ENCODE measurements at regions not wholly inside any gene's neighbourhood (a gene's known extent, or its start where the extent isn't known, plus 50 kb on each side); places are given as distances from the start of the nearest gene placed in this dataset.

GRCh38 chr2:7673853-7674252, 756.6 kb downstream of the RNF144A start:
- WGBS, 2 experiments (ENCODE audit: insufficient coverage in 1 of 2, insufficient read length in 1 of 2): 97 to 100% methylated on average over 1 to 2 of the region's 2 CpGs
- Histone ChIP-seq H3K4me3 (ENCODE audit: low read length) (no peak overlapping the region), H3K27ac (ENCODE audit: low read depth, low read length) (no peak overlapping the region), H3K9ac (ENCODE audit: extremely low read depth, low read length, poor library complexity, severe bottlenecking) (no peak overlapping the region), H3K36me3 (ENCODE audit: control insufficient read depth, insufficient read depth, low read length) (no peaks in the 10 kb centered on the region), H3K9me3 (ENCODE audit: control insufficient read depth, low read length) (no peaks in the 10 kb centered on the region), H3K27me3 (ENCODE audit: control insufficient read depth, insufficient read depth, low read length, poor library complexity, severe bottlenecking) (no peaks in the 10 kb centered on the region), H3K4me1 (ENCODE audit: control insufficient read depth, insufficient read depth, low read length) (no peaks in the 10 kb centered on the region)
- TF ChIP-seq CTCF (conservative IDR thresholded peaks at IDR 0.05): no peak
- DNase-seq: no peak
- Mint-ChIP-seq H3K9me3 (no peaks in the 10 kb centered on the region), H3K36me3 (ENCODE audit: low read depth) (no peaks in the 10 kb centered on the region), H3K4me1 (peaks cover 2% of the 10 kb centered on the region), H3K27me3 (ENCODE audit: insufficient read depth) (peaks cover 14% of the 10 kb centered on the region), H3K4me3 (no peak overlapping the region), H3K27ac (no peak overlapping the region)

- no peak for TF ChIP-seq CTCF (conservative IDR thresholded peaks at IDR 0.05)
- no peaks in the 10 kb centered on the region for H3K36me3 Mint-ChIP-seq (ENCODE audit: low read depth)
- H3K27me3 Mint-ChIP-seq (ENCODE audit: insufficient read depth): peaks cover 14% of the 10 kb centered on the region
- Histone ChIP-seq H3K9ac (ENCODE audit: extremely low read depth, low read length, poor library complexity, severe bottlenecking) (no peak overlapping the region), H3K4me1 (ENCODE audit: control insufficient read depth, insufficient read depth, low read length) (no peaks in the 10 kb centered on the region), H3K27me3 (ENCODE audit: control insufficient read depth, insufficient read depth, low read length, poor library complexity, severe bottlenecking) (no peaks in the 10 kb centered on the region), H3K4me3 (ENCODE audit: low read length) (no peak overlapping the region), H3K36me3 (ENCODE audit: control insufficient read depth, insufficient read depth, low read length) (no peaks in the 10 kb centered on the region), H3K27ac (ENCODE audit: low read depth, low read length) (no peak overlapping the region), H3K9me3 (ENCODE audit: control insufficient read depth, low read length) (no peaks in the 10 kb centered on the region)
- H3K4me1 Mint-ChIP-seq: peaks cover 2% of the 10 kb centered on the region
- H3K9me3 Mint-ChIP-seq: no peaks in the 10 kb centered on the region
- no peak for DNase-seq
- no peak overlapping the region for H3K27ac Mint-ChIP-seq
- no peak overlapping the region for H3K4me3 Mint-ChIP-seq
- 85 to 100% methylated on average over 2 of the region's 2 CpGs for WGBS, 2 experiments (ENCODE audit: insufficient coverage in 1 of 2, insufficient read length in 1 of 2)
Observed at GRCh38 chr2:7674606-7675005, 757.4 kb downstream of the RNF144A start.

GRCh38 chr2:7676714-7677113, 759.5 kb downstream of the RNF144A start:
- H3K27ac ChIP-seq (ENCODE audit: low read depth, low read length): no peak overlapping the region
- 88 to 96% methylated on average over 1 to 3 of the region's 3 CpGs for WGBS, 2 experiments (ENCODE audit: insufficient coverage in 1 of 2, insufficient read length in 1 of 2)
- no peak overlapping the region for H3K4me3 ChIP-seq (ENCODE audit: low read length)
- H3K9me3 Mint-ChIP-seq: no peaks in the 10 kb centered on the region
- H3K27me3 ChIP-seq (ENCODE audit: control insufficient read depth, insufficient read depth, low read length, poor library complexity, severe bottlenecking): no peaks in the 10 kb centered on the region
- H3K36me3 Mint-ChIP-seq (ENCODE audit: low read depth): no peaks in the 10 kb centered on the region
- H3K27ac Mint-ChIP-seq: no peak overlapping the region
- no peaks in the 10 kb centered on the region for H3K9me3 ChIP-seq (ENCODE audit: control insufficient read depth, low read length)
- peaks cover 14% of the 10 kb centered on the region for H3K27me3 Mint-ChIP-seq (ENCODE audit: insufficient read depth)
- H3K36me3 ChIP-seq (ENCODE audit: control insufficient read depth, insufficient read depth, low read length): no peaks in the 10 kb centered on the region
- no peak for TF ChIP-seq CTCF (conservative IDR thresholded peaks at IDR 0.05)
- no peak overlapping the region for H3K4me3 Mint-ChIP-seq
- H3K9ac ChIP-seq (ENCODE audit: extremely low read depth, low read length, poor library complexity, severe bottlenecking): no peak overlapping the region
- H3K4me1 ChIP-seq (ENCODE audit: control insufficient read depth, insufficient read depth, low read length): no peaks in the 10 kb centered on the region
- H3K4me1 Mint-ChIP-seq: peaks cover 3% of the 10 kb centered on the region
- DNase-seq: no peak

Measured in endodermal cell (in vitro differentiated cells).